HG03442 (cell line): ENCODE measurements at regions not wholly inside any gene's neighbourhood (a gene's known extent, or its start where the extent isn't known, plus 50 kb on each side); places are given as distances from the start of the nearest gene placed in this dataset.
"Not testable (repeated sequence)": the region's sequence is repeated elsewhere in the genome, so short reads cannot be mapped to it uniquely, and the experiment has no call there.

Source experiments
- ATAC-seq: cut with Tn5 transposase; IDR thresholded peaks from one replicate; pipeline ENCODE4 v1.9.1; 2021; ENCODE audit warnings: mild to moderate bottlenecking, moderate library complexity; ENCODE audit not compliant: unreplicated experiment

DNA sequence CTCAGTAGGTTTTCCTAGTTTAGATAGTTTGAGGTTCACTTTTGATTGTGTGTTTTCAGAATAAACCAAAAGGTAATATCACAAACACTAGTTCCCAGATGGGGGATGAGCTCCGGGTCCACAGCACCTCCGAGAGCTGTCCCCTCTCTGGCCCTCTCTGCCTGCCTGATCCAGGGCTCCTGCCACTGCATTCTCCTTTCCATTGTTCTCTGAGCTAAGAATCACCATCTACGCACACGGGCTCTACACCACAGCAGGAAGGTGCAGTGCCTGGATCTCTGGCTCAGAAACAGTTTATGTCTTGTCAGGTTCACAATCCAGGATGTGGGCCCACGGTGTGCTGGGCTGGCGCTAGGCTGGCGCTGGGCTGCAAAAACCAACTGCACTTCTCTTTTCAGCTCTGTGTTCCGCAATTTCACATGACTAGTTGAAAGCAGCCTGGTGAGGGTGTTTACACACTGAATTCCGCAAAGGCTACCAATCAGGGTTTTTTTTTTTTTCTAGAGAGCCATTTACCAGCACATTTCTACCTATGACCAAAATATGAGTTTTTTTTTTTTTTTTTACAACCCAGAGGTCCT lies 167.5 kb downstream of the SOD2 start:
- ATAC-seq, result no peak

DNA sequence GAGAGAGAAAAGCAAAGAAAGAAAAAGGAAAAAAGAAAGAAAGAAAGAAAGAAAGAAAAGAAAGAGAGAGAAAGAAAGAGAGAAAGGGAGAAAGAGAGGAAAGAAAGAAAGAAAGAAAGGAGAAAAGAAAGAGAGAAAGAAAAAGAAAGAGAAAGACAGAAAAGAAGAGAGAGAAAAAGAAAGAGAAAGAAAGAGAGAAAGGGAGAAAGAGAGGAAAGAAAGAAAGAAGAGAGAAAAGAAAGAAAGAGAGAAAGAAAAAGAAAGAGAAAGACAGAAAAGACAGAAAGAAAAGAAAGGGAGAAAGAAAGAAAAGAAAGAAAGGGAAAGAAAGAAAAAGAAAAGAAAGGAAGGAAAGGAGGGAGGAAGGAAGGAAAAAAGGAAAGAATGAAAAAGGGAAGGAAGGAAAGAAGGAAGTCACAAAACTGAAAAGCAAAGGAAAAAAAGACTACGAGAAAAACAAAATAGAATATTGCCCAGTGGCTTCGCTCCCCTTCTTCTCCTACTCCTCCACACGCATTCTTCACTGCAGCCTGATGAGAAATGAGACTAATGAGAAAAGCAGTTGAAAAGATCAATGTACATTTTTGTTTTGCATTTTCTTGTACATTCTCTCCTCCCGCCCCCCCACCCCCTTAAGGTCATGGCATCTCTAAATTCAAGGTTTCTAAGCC lies 170.0 kb downstream of the SOD2 start:
- ATAC-seq, result no peak

DNA sequence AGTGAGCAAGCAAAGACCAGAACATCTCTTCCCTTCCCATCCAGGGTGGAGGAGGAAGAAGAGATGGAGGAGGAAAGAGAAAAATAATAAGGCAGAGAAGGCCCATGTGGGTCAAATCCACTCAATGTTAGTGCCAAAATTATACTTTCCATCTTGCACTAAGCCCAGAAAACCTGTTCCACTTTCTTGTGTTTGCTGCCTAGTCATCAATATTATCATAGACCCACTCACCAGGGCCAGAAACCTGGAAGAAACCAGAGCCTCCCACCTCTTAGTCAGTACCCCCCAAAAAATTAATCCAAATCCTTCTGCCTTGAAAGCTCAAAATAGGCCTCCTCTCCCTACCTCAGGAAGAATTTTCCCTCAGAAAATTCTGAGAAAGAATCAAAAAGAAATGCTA lies 171.1 kb downstream of the SOD2 start:
- ATAC-seq, result no peak

DNA sequence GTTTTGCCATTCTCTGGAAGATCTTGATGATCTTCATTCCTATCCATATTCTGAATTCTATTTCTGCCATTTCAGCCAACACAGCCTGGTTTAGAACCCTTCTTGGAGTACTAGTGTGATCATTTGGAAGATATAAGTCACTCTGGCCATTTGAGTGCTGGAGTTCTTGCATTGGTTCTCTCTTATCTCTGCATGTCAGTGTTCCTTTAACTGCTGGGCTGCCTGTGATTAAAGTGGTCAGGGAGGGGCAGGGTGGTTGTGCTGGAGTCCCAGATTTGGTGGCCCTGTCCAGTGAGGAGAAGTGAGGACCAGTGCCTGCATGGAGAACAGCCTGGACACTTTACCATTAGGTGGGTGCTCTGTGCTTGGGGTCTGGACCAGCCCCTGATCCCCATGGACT lies 173.0 kb downstream of the SOD2 start:
- no peak for ATAC-seq

DNA sequence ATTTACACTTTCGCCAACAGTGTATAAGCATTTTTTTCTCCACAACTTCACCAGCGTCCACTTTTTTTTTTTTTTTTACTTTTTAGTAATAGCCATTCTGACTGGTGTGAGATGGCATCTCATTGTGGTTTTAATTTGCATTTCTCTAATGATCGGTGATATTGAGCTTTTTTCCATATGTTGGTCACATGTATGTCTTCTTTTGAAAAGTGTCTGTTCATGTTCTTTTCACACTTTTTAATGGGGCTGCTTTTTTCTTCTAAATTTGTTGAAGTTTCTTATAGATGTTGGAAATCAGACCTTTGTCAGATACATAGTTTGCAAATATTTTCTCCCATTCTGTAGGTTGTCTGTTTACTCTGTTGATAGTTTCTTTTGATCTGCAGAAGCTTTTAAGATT lies 177.2 kb downstream of the SOD2 start:
- not testable (repeated sequence) for ATAC-seq

DNA sequence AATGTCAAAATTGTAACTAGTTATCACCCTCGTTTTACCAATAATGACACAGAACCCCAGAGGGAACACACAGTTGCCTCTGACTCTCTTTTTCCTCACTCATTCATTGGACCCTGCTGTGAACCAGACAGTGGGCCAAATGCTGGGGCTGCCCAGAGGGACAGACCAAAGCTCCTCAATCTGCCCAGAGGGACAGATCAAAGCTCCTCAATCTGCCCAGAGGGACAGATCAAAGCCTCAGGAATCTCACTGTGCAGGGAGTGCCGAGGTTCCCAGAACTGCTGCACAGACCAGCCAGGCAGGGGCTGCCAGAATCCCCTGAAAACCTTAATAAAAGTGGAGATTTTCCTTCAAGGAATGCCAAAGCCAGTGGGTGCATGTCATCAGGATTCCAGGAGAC lies 179.1 kb downstream of the SOD2 start:
- no peak for ATAC-seq

DNA sequence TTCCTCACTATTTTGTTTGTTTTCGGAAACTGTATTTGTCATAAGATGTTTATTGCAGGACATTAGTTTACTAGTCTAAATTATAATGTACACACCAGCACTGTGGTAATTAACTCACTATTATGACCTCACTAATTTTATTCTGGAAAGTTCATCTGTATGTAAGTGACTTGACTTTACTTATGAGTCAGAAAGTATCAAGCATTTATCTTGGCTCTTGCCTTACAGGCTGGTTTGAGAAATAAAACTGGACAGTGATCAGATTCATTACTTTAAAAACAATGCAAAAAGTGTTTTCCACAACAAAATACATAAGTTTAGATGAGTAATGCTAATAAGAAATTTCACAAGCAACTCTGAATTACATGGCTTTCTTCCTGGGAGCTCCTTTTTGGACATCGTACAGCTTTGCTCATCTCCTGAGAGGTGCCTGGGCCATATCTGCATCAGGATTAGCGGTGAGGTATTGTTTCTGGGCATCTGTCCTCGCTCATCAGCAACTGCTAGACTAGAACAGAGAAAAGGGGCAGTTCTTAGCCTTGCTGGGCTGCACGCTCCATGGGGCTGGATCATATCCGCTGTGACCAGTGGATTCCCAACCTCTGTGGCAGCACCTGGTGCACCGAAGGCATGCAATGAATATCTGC lies 179.8 kb downstream of the SOD2 start:
- ATAC-seq, result no peak

DNA sequence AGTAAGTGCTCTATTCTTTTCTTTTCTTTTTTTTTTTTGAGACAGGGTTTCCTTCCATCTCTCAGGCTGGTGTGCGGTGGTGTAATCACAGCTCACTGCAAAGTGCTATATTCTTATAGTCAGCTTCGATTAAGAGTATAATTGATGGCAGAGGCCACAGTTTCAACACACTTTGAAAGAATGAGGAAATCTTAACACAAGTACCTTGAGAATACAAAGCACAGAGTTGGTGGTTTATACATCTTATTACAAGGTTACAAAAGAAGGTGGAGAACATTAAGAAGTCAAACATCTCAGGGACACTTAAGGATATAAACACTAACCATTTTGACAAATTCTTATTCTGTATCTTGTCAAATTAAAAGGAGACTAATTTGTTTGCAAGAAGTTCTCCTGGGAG lies 180.5 kb downstream of the SOD2 start:
- no peak for ATAC-seq

DNA sequence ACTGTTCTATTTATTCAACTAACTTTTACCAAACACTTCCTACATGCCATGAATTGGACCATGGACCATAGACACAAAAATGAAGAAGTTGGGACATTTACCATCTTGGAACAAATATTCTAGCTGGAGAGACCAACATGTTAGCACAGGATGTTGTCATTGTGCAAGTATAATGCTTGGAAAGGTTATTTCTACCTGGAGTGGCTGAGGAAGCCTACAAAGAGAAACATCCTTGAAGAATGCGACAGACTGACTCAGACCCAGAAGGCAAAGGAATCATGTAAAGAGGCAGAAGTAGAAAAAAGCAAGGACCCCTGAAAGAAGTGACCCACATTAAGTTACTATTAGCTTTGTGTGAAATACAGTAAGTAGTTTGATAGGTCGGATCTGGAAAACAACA lies 180.9 kb downstream of the SOD2 start:
- ATAC-seq, result no peak

DNA sequence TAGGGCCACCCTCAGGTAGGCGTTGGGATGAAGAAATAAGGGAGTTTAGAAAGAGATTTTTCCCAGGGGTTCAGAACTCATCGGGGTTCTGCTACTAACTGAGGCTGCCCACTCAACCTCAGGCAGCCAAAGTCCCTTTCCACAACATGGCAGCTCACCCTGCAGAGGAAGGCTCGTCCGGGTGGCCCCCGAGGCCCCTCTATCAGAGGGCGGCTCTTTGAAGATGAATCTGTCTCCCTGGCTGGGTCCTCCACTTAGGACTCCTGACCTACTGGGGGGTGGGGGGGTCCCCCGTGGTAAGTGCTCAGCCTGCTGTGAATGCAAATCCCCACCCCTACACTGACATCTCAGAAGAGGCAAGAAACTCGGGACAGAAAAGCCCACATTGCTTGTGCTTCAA lies 182.9 kb downstream of the SOD2 start:
- ATAC-seq, result no peak

DNA sequence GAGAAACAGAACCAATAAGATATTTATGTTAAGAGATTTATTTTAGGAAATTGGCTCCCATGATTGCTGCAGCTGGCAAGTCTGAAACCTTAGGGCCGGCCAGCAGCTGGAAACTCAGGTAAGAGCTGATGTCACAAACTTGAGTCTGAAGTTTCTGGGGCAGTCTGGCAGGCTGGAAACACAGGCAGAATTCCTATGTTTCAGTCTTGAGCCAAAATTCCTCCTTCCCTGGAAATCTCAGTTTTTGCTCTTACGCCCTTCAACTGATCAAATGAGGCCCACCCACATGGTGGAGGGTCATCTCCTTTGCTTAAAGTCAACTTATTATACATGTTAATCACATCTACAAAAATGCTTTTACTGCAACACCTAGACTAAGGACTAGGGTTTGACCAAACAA lies 184.1 kb downstream of the SOD2 start:
- no peak for ATAC-seq

DNA sequence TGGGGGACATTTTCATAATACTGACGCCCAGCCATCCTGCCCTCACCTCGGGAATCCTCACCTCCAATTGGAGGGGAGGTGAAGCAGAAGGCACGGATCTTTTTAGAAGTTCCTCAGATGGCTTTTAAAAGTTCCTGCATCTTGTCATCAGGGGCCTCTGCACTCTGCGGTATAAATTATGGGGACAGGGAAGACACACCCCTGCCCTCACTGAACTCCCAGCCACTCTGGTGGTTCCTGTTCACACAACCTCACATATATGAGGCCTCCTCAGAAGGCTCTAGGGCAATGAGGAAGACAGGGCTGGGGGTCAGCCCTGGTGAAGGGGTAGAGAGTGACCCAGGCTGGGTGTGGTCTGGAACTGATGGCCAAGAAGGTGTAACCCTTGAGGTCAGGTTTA lies 187.0 kb downstream of the SOD2 start:
- no peak for ATAC-seq

DNA sequence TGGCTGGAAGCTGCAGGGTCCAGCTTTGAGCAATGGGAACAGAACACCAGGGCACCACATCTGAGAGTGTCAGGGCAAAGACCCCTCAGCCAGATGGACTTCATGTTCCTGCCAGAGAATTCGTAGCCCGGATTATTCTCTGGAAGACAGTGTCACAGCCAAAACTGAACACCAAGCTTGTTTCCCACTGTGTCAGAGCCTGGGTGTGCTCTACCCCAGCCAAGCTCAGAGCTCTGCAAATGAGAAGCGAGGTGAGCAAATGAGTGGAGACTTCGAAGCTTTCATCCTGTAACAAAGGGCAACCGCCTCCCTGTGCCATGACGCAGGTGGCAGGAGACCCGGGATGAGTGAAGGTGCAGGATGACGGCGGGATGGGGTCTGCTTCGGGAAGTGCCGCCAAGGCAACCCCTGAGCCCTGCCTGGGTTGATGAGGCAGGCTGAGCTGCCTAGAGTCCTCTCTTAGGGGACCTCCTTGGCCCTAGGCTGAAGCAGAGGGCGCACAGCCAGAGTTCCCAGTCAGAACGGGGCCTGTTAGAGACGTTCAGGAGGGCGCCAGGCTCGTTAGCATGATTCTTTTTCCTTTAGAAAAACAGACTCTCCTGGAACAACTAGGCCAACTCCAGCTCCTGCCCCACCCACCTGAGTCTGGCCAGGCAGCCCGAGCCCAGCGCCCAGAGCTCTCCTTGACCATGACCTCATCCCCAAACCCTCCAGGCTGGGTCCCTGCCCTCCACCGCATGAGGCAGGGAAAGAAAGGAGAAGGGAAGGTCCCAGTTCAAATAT lies 187.7 kb downstream of the SOD2 start:
- ATAC-seq, result no peak

DNA sequence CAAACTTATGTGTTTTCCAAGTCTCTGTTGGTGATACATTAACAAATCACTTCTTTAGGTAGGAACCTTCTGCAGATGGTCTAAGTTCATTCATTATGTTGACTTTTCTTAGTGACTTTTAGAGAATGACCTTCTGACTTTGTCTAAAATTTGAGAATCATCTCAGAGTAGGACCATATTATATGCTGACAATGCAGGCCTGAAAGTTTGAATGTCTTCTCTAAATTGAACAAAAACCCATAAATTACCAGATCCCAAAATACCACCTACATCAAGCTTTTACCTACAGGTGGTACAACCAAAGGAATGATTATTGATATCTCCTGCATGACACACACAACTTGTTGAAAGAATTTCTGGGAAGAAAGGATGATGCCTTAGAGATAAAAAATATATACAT lies 191.5 kb downstream of the SOD2 start:
- no peak for ATAC-seq

DNA sequence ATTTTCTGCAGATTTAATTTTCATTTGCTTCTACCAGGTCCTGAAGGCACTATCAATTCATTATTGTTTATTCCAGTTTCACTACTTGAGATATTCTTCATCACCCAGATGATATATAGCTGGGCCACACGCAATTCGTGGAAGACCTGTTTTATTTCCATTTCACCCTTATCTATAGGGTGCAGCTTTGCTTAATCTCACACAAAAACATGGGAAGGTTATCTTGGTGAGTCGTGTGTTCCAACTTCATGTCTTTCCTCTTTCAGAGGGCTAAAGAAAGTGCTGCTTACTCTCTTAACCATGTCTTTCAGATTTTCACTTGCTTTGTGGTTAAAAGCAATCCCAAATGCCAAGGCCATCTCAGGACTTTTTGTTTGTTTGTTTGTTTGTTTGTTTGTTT lies 194.0 kb downstream of the SOD2 start:
- ATAC-seq, result no peak

DNA sequence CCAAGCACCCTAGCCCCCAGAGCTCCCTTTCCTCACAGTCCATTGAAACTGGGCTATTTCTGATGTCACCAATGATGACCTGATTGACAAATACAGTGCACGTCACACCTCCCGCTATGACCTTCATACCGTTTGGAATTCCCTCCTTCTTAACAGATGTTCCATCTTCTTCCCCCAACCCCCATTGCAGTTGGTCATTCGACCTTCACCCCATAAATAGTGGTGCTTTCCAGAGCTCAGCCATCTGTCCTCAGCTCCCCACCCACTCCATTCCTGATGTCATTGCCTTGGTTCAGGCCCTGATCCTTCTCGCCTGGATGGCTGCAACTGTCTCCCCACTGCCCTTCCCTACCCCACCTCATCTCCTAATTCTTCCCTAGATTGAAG lies 198.5 kb downstream of the SOD2 start:
- no peak for ATAC-seq

DNA sequence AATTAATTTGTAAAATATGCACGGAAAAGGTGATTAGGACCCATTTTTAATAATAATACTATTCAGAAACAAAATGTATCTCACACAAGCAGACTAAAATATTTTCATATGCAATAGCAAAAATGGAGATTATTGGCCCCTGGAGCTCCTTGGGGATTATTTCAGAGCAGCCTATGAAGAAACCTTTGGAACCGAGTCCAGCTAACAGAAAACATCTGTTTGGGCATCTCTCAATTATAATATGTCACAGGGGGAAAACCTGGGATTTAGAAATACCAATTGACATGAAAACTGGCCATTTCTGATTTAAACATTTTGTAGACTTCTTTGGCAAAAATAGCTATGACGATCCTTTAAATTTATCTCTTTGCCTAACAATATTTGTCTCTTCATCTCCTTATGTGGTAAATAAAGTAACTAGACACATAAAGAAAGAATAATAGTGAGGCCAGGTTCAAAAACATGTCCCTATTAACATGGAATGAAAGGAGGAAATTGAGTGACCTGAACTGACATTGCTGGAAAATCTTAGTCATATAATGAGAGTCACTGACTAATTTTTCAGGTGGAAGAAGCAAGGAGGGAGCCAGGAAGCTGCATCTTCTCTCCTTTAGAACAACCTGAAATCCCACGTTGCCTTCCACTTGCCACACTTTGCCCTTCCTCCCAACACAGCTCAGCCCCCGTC lies 199.0 kb downstream of the SOD2 start:
- no peak for ATAC-seq

DNA sequence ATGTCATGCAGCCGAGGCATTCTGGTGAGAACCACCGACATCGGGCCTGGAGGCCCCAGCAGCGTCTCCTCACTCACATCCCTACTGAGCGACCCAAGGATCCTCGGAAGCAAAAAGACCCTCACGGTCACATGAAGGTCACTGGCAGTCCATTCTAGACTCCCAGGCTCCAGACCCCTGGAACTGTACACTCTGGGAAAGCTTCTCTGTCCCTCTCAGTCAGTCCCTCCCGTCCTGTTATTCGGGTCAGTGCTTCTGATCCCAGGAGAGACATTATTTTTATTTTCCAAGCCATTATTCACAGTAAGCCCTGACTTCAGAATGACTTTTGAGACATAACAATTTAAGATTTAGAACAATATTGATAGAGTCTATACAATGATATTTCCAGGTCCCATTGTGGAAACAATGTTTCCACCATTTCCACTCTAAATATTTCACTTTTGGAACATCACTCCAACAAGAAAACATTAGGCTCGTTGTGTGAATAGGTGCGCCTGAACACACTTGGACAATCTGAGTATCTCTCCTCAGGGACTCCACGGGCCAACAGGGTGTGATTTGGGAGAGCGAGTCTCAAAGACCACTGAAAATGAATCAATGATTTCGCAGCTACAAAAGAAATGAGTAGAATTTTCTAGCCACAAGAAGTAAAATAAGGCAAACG lies 199.7 kb downstream of the SOD2 start:
- ATAC-seq, result no peak

DNA sequence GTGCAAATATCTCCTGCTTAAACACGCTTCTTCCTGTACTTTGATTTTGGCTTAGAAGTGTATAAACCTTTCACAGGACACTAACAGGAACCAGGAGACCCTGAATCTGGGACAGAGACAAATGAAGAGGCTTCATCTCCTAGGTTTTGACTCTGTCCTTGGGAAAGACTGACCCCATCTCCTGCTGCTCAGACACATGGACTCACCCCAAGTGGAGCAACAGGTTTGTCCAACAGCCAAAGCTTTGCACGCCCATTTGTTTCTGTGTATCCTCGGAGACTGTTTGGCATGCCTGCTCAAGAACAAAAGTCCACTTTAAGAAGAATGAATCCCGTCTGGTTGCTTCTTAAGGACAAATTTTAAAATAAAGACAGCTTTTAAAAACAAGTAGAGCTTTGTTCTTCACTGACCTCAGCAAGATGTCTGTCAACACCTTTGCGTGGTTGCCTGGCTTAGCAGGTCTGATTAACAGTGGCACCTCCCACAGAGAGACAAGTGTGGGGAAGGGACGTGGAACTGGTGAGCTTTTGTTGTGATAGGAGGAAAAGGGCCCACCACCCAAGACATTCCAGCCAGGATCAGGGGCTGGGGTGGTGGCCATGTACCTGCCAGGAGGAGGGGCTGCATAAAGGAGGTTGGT lies 202.6 kb downstream of the SOD2 start:
- ATAC-seq, result no peak

DNA sequence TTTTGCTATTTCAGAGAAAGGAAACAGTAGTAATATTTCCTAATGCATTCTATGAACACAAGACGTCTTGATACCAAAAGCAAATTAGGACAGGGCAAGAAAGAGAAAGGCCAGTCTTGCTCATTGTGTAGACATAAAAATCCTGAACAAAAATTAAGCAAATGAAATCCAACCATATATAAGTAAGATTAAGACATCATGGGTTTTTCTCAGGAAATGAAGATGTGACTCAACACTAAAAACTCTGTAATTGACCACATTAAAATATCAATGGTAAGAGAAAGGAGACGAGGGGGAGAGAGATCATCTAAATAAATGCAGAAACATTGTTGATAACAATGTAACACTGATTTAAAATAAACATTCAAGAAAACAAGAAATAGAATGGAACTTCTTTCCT lies 205.4 kb downstream of the SOD2 start:
- no peak for ATAC-seq
